ENCODE measurements at regions not wholly inside any gene's neighbourhood (a gene's known extent, or its start where the extent isn't known, plus 50 kb on each side); places are given as distances from the start of the nearest gene placed in this dataset.

GRCh38 chr2:215854008-215854407 lies 159.3 kb downstream of the MREG start:
- H3K4me3 Mint-ChIP-seq (ENCODE audit: unreplicated experiment), result no peak overlapping the region
- H3K4me1 Mint-ChIP-seq (ENCODE audit: low read depth, unreplicated experiment), result no peaks in the 10 kb centered on the region
- H3K27me3 Mint-ChIP-seq (ENCODE audit: unreplicated experiment), result no peaks in the 10 kb centered on the region
- no peaks in the 10 kb centered on the region for H3K36me3 Mint-ChIP-seq (ENCODE audit: unreplicated experiment)
- no peaks in the 10 kb centered on the region for H3K9me3 Mint-ChIP-seq (ENCODE audit: unreplicated experiment)
- no peak overlapping the region for H3K27ac Mint-ChIP-seq (ENCODE audit: unreplicated experiment)
- DNase-seq, result no peak
- TF ChIP-seq, protein P1, sequence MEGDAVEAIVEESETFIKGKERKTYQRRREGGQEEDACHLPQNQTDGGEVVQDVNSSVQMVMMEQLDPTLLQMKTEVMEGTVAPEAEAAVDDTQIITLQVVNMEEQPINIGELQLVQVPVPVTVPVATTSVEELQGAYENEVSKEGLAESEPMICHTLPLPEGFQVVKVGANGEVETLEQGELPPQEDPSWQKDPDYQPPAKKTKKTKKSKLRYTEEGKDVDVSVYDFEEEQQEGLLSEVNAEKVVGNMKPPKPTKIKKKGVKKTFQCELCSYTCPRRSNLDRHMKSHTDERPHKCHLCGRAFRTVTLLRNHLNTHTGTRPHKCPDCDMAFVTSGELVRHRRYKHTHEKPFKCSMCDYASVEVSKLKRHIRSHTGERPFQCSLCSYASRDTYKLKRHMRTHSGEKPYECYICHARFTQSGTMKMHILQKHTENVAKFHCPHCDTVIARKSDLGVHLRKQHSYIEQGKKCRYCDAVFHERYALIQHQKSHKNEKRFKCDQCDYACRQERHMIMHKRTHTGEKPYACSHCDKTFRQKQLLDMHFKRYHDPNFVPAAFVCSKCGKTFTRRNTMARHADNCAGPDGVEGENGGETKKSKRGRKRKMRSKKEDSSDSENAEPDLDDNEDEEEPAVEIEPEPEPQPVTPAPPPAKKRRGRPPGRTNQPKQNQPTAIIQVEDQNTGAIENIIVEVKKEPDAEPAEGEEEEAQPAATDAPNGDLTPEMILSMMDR (IDR thresholded peaks at IDR 0.05; ENCODE audit: partially characterized antibody, unreplicated experiment), result no peak

DNA sequence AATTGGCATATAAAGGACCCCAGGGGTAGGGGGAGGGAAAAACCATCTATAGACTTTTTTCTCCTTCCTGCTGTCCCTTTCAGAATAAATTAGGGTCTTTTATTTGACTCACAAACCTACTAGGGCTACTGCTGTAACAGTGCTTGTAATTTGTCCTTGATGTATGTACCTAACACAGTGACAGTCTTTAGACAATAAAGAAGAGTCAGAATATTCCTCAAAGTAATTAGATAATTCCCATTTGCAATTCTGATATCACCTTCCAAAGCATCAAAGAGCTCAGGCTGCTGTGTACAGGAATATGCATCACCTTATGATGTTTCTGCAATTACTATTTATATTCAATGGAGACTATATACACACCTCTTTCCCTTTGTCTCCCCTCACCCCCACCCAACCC lies 161.7 kb downstream of the MREG start:
- Mint-ChIP-seq H3K4me1 (ENCODE audit: low read depth, unreplicated experiment) (peaks cover 2% of the 10 kb centered on the region), H3K27me3 (ENCODE audit: unreplicated experiment) (peaks cover 2% of the 10 kb centered on the region), H3K4me3 (ENCODE audit: unreplicated experiment) (no peak overlapping the region), H3K27ac (ENCODE audit: unreplicated experiment) (no peak overlapping the region), H3K36me3 (ENCODE audit: unreplicated experiment) (peaks cover 4% of the 10 kb centered on the region), H3K9me3 (ENCODE audit: unreplicated experiment) (no peaks in the 10 kb centered on the region)
- TF ChIP-seq, protein P1 (IDR thresholded peaks at IDR 0.05; ENCODE audit: partially characterized antibody, unreplicated experiment), result no peak
- no peak for DNase-seq

GRCh38 chr2:215851082-215851481 lies 162.3 kb downstream of the MREG start:
- Mint-ChIP-seq H3K27me3 (ENCODE audit: unreplicated experiment) (peaks cover 2% of the 10 kb centered on the region), H3K4me3 (ENCODE audit: unreplicated experiment) (no peak overlapping the region), H3K36me3 (ENCODE audit: unreplicated experiment) (peaks cover 4% of the 10 kb centered on the region), H3K27ac (ENCODE audit: unreplicated experiment) (no peak overlapping the region), H3K9me3 (ENCODE audit: unreplicated experiment) (no peaks in the 10 kb centered on the region), H3K4me1 (ENCODE audit: low read depth, unreplicated experiment) (peaks cover 2% of the 10 kb centered on the region)
- DNase-seq, result no peak
- TF ChIP-seq, protein P1 (IDR thresholded peaks at IDR 0.05; ENCODE audit: partially characterized antibody, unreplicated experiment), result no peak

DNA sequence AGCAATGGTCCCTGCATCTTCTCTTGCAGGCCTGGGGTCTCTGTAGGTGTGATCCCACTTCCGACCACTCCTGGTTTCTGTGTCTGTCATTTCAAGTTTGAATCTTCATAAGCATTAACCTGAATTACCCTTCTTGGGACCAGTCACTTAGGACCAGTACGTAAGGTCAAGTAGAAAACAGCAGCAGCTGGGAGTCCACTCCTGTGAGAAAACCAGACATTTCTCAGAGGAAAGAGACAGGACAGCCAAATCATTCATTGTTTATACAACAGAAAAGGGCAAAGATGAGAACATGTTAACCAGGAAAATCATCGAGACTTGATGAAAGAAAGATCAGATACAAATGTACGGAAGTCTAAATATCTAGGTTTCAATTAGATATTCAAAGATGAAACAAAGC lies 163.0 kb downstream of the MREG start:
- Mint-ChIP-seq H3K4me1 (ENCODE audit: low read depth, unreplicated experiment) (peaks cover 2% of the 10 kb centered on the region), H3K36me3 (ENCODE audit: unreplicated experiment) (peaks cover 4% of the 10 kb centered on the region), H3K27me3 (ENCODE audit: unreplicated experiment) (peaks cover 2% of the 10 kb centered on the region), H3K27ac (ENCODE audit: unreplicated experiment) (no peak overlapping the region), H3K9me3 (ENCODE audit: unreplicated experiment) (no peaks in the 10 kb centered on the region), H3K4me3 (ENCODE audit: unreplicated experiment) (no peak overlapping the region)
- TF ChIP-seq, protein P1 (IDR thresholded peaks at IDR 0.05; ENCODE audit: partially characterized antibody, unreplicated experiment), result no peak
- no peak for DNase-seq

DNA sequence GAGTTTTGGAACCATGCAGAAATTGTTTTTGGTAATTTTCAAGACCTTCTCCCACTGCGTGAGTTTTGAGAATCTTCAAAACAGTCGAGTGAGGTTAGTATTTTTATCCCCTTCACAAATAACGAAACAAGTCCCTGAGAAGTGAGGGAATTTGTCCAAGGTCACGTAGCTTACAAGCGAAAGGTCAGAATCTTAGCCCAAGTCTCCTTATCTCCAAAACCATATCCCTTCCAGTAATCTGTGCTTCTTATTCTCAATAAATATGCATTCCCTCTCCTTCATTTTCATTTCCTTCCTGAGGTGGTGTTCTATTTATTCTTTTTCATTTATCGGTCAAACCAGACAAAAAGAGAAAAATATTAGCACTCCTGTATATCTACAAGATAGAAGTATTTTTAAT lies 163.6 kb downstream of the MREG start:
- Mint-ChIP-seq H3K9me3 (ENCODE audit: unreplicated experiment) (no peaks in the 10 kb centered on the region), H3K4me1 (ENCODE audit: low read depth, unreplicated experiment) (peaks cover 2% of the 10 kb centered on the region), H3K36me3 (ENCODE audit: unreplicated experiment) (peaks cover 4% of the 10 kb centered on the region), H3K4me3 (ENCODE audit: unreplicated experiment) (no peak overlapping the region), H3K27me3 (ENCODE audit: unreplicated experiment) (peaks cover 2% of the 10 kb centered on the region), H3K27ac (ENCODE audit: unreplicated experiment) (no peak overlapping the region)
- TF ChIP-seq, protein P1 (IDR thresholded peaks at IDR 0.05; ENCODE audit: partially characterized antibody, unreplicated experiment), result no peak
- DNase-seq, result no peak
